B cell (primary cell): ENCODE measurements at regions not wholly inside any gene's neighbourhood (a gene's known extent, or its start where the extent isn't known, plus 50 kb on each side); places are given as distances from the start of the nearest gene placed in this dataset.
"Not testable (repeated sequence)": the region's sequence is repeated elsewhere in the genome, so short reads cannot be mapped to it uniquely, and the experiment has no call there.

ENCODE experiments used
- EZH2 ChIP-seq: IDR thresholded peaks from 2 replicates; pipeline ENCODE4 v1.6.1; 2012; ENCODE audit warnings: borderline replicate concordance, low read depth, mild to moderate bottlenecking, moderate library complexity, low read length; ENCODE audit not compliant: insufficient read depth, poor library complexity, severe bottlenecking
- TF ChIP-seq, protein P1 (sequence below): fragments of 200-600 bp; IDR thresholded peaks from one replicate; pipeline ENCODE4 v1.8.0; 2022; ENCODE audit warnings: antibody characterized with exemption, mild to moderate bottlenecking

- TF ChIP-seq, protein P1, sequence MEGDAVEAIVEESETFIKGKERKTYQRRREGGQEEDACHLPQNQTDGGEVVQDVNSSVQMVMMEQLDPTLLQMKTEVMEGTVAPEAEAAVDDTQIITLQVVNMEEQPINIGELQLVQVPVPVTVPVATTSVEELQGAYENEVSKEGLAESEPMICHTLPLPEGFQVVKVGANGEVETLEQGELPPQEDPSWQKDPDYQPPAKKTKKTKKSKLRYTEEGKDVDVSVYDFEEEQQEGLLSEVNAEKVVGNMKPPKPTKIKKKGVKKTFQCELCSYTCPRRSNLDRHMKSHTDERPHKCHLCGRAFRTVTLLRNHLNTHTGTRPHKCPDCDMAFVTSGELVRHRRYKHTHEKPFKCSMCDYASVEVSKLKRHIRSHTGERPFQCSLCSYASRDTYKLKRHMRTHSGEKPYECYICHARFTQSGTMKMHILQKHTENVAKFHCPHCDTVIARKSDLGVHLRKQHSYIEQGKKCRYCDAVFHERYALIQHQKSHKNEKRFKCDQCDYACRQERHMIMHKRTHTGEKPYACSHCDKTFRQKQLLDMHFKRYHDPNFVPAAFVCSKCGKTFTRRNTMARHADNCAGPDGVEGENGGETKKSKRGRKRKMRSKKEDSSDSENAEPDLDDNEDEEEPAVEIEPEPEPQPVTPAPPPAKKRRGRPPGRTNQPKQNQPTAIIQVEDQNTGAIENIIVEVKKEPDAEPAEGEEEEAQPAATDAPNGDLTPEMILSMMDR = not testable (repeated sequence)
- TF ChIP-seq EZH2 = not testable (repeated sequence)
These were observed 143.5 kb upstream of the PDE4B start for GRCh38 chr1:65649185-65649584.
